ENCODE measurements at regions not wholly inside any gene's neighbourhood (a gene's known extent, or its start where the extent isn't known, plus 50 kb on each side); places are given as distances from the start of the nearest gene placed in this dataset.

DNA sequence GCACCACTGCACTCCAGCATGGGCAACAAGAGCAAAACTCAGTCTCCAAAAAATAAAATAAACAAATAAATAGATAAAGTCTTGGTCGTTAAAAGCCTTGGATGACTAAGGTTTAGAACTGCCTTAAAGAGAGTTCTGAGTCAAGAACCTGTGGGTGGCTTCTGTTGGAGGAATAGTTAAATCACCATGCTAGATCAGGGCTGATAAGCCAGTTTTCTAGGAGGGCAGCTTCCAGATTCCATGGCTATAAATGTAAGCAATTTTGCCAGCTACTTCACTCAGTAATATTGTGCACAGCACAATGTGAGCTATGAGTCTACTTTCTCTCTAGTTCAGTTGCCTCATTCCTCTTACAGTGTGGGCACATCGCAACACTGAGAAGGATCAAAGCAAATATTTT is 242.1 kb upstream of the NUDT12 start:
- WGBS, 2 experiments (ENCODE audit: extremely low coverage in 2 of 2, insufficient read length in 1 of 2) = no CpG with 5 or more reads among the region's 2 CpGs
- no peak overlapping the region for H2AK9ac ChIP-seq (replicated peaks; ENCODE audit: low read depth, low read length, poor library complexity)
- H3K4me3 ChIP-seq (ENCODE audit: insufficient read depth, low read depth, low read length) = no peak overlapping the region
- no peak overlapping the region for H2BK20ac ChIP-seq (ENCODE audit: low read depth, low read length)
- ChIA-PET CTCF (interaction anchor here (0.7 to 1.0 kb wide), 2 partner anchors 24 to 375 kb away, joined by 3 to 4 read pairs; no protein-coding TSS in a partner anchor), POLR2A (ENCODE audit: unreplicated experiment) (no interaction called here)
- no peak overlapping the region for H2AFZ ChIP-seq (replicated peaks; ENCODE audit: low read length, poor library complexity)
- no peak overlapping the region for H3K9ac ChIP-seq (ENCODE audit: low read depth, low read length)
- ATAC-seq (ENCODE audit: low read depth) (no peak), DNase-seq (peak; percentile 4)
- no peak overlapping the region for H3K27ac ChIP-seq (ENCODE audit: insufficient read depth, low read length)
- no peak overlapping the region for H2AK5ac ChIP-seq (ENCODE audit: low read depth, low read length)
- H3K4me1 ChIP-seq (ENCODE audit: control insufficient read depth, insufficient read depth, low read length) = no peaks in the 10 kb centered on the region
- H3K36me3 ChIP-seq (ENCODE audit: control insufficient read depth, insufficient read depth, low read length) = no peaks in the 10 kb centered on the region
- no peak overlapping the region for H4K8ac ChIP-seq (ENCODE audit: low read depth in 2 of 2, low read length in 2 of 2)
- no peak overlapping the region for H3K18ac ChIP-seq (ENCODE audit: low read depth, low read length)
- dilution Hi-C loops (cut with HindIII; ENCODE audit: low sequenced_read_pairs, unreplicated experiment) (no loop called here), in situ Hi-C loops (cut with MboI; ENCODE audit: low sequenced_read_pairs) (loop anchor here (5.0 to 25.0 kb wide), 2 partner anchors 373 to 608 kb away; no protein-coding TSS in a partner anchor), intact Hi-C loops (cut with micrococcal nuclease) (loop anchor here (5.0 kb wide), 1 partner anchor 608 kb away; no protein-coding TSS in a partner anchor)
- no peaks in the 10 kb centered on the region for H4K20me1 ChIP-seq (ENCODE audit: insufficient read depth, low read length)
- H4K91ac ChIP-seq (ENCODE audit: insufficient read depth, low read depth, low read length) = no peak overlapping the region
- no TSS peak for BruUV-seq (replicated peaks)
- no peaks in the 10 kb centered on the region for H3K9me3 ChIP-seq (ENCODE audit: control insufficient read depth, insufficient read depth, low read length)
- H2BK15ac ChIP-seq (ENCODE audit: low read depth, low read length) = no peak overlapping the region
- no peak overlapping the region for H3K23ac ChIP-seq (ENCODE audit: low read depth, low read length)
- TF ChIP-seq, protein P1, sequence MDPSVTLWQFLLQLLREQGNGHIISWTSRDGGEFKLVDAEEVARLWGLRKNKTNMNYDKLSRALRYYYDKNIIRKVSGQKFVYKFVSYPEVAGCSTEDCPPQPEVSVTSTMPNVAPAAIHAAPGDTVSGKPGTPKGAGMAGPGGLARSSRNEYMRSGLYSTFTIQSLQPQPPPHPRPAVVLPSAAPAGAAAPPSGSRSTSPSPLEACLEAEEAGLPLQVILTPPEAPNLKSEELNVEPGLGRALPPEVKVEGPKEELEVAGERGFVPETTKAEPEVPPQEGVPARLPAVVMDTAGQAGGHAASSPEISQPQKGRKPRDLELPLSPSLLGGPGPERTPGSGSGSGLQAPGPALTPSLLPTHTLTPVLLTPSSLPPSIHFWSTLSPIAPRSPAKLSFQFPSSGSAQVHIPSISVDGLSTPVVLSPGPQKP (IDR thresholded peaks at IDR 0.05; ENCODE audit: borderline replicate concordance, low read depth, low read length) = no peak
- TF ChIP-seq RFX5 (IDR thresholded peaks at IDR 0.05; ENCODE audit: low read depth, low read length) (no peak), CHD1 (IDR thresholded peaks at IDR 0.05; ENCODE audit: low read depth, low read length) (no peak), NFE2L2 (IDR thresholded peaks at IDR 0.05; ENCODE audit: low read depth, low read length) (no peak), RCOR1 (IDR thresholded peaks at IDR 0.05; ENCODE audit: insufficient replicate concordance, low read length) (no peak), MXI1 (IDR thresholded peaks at IDR 0.05; ENCODE audit: borderline replicate concordance, low read depth, low read length) (no peak), MAZ (IDR thresholded peaks at IDR 0.05; ENCODE audit: borderline replicate concordance, low read depth, low read length) (no peak), BHLHE40 (IDR thresholded peaks at IDR 0.05; ENCODE audit: low read depth, low read length) (no peak), USF2 (IDR thresholded peaks at IDR 0.05; ENCODE audit: low read depth, low read length) (no peak)
- TF ChIP-seq, protein P2, sequence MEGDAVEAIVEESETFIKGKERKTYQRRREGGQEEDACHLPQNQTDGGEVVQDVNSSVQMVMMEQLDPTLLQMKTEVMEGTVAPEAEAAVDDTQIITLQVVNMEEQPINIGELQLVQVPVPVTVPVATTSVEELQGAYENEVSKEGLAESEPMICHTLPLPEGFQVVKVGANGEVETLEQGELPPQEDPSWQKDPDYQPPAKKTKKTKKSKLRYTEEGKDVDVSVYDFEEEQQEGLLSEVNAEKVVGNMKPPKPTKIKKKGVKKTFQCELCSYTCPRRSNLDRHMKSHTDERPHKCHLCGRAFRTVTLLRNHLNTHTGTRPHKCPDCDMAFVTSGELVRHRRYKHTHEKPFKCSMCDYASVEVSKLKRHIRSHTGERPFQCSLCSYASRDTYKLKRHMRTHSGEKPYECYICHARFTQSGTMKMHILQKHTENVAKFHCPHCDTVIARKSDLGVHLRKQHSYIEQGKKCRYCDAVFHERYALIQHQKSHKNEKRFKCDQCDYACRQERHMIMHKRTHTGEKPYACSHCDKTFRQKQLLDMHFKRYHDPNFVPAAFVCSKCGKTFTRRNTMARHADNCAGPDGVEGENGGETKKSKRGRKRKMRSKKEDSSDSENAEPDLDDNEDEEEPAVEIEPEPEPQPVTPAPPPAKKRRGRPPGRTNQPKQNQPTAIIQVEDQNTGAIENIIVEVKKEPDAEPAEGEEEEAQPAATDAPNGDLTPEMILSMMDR (conservative IDR thresholded peaks at IDR 0.05; ENCODE audit: low read depth, low read length) = no peak
- no peak overlapping the region for H3K4me2 ChIP-seq (ENCODE audit: low read depth, low read length)
- no peak overlapping the region for H2BK120ac ChIP-seq (ENCODE audit: low read depth, low read length)
- no peaks in the 10 kb centered on the region for H3K79me1 ChIP-seq (ENCODE audit: low read depth in 1 of 2, low read length in 2 of 2)
- H3K56ac ChIP-seq (ENCODE audit: extremely low read depth, insufficient read depth, low read length) = no peak overlapping the region
- no peak overlapping the region for H3K14ac ChIP-seq (replicated peaks; ENCODE audit: low read depth, low read length)
- H3K9me1 ChIP-seq (ENCODE audit: insufficient read depth, low read length) = no peaks in the 10 kb centered on the region
- H3K4ac ChIP-seq (ENCODE audit: low read depth, low read length) = no peak overlapping the region
- no peak overlapping the region for H2BK5ac ChIP-seq (ENCODE audit: low read depth, low read length, poor library complexity, severe bottlenecking)
- no peak overlapping the region for H4K5ac ChIP-seq (ENCODE audit: low read depth, low read length)
- H3K27me3 ChIP-seq (ENCODE audit: control insufficient read depth, insufficient read depth, low read length) = no peaks in the 10 kb centered on the region

Measured in IMR-90 (cell line).